GM19463 (cell line): ENCODE measurements at regions not wholly inside any gene's neighbourhood (a gene's known extent, or its start where the extent isn't known, plus 50 kb on each side); places are given as distances from the start of the nearest gene placed in this dataset.
"Not testable (repeated sequence)": the region's sequence is repeated elsewhere in the genome, so short reads cannot be mapped to it uniquely, and the experiment has no call there.

ENCODE experiments used
- ATAC-seq: cut with Tn5 transposase; IDR thresholded peaks from one replicate; pipeline ENCODE4 v1.9.1; 2021; ENCODE audit warnings: mild to moderate bottlenecking, moderate library complexity; ENCODE audit not compliant: unreplicated experiment

DNA sequence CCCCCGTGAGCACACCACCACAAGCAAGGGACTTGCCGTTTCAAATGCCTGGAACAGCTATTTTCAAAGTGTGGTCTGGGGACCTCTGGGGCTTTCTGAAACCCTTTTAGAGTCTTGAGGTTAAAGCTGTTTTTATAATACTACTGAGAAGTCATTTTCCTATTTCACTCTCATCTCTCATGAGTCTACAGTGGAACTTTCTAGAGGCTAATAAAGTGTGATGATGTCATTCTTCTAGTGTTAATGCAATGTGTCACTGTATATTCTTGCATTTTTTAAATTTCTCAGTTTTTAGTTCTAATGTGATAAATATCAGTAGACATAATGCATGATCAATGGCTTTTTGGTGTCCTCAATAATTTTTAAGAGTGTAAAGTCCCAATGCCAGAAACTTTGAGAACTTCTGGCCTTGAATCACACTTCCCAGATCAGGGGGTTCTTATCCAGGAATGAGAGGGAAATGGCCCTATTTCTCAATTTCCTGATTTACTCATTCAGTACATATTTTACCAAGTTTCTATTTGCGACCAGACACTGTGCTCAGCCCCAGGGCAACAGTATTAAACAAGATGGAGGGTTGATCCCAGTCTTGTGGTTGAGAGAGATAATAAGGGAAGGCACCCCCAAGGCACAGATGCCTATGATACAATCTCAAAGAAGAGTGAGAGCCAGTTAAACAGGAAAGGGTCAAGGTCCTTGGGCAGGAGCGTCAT lies 444.0 kb downstream of the HS3ST3B1 start:
- no peak for ATAC-seq

- no peak for ATAC-seq
Observed at GRCh38 chr17:14741491-14741890, 440.6 kb downstream of the HS3ST3B1 start.

- no peak for ATAC-seq
Observed at GRCh38 chr17:14739656-14740431, 439.0 kb downstream of the HS3ST3B1 start.

DNA sequence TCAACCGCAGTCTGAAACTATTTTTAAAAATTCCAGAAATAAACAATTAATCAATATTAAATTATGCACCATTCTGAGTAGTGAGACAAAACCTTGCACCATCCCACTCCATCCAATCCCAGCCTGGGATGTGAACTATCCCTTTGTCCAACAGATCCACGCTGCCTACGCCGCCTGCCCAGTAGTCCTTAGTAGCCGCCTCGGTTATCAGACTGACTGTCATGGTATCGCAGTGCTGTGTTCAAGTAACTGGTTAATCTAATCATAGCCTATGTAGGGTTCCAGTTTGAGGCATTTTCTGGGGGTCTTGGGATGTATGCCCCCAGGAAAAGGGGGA lies 437.7 kb downstream of the HS3ST3B1 start:
- ATAC-seq: no peak

GRCh38 chr17:14737984-14738651 lies 437.2 kb downstream of the HS3ST3B1 start:
- no peak for ATAC-seq

GRCh38 chr17:14736631-14737030 lies 435.8 kb downstream of the HS3ST3B1 start:
- no peak for ATAC-seq

GRCh38 chr17:14733376-14733775 lies 432.5 kb downstream of the HS3ST3B1 start:
- no peak for ATAC-seq

GRCh38 chr17:14732211-14732610 lies 431.3 kb downstream of the HS3ST3B1 start:
- no peak for ATAC-seq

DNA sequence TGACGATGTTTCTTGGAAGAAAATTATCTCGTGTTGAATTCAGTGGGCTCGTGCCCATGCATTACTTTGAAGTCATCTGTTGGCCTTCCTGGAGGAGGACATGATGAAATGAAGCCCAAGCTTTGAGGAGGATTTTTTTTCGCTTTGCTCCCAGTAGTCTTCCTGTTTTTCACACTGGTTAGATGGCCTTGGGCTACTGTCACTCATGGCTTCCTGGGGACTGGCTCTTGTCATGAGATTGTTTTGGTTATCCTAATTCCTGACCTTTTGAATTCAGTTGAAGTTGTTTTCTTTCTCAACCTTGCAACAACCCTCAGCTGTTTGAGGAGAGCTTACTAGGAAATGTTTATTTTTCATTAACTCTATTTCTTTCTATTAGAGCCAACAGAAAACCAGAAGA lies 430.7 kb downstream of the HS3ST3B1 start:
- no peak for ATAC-seq

DNA sequence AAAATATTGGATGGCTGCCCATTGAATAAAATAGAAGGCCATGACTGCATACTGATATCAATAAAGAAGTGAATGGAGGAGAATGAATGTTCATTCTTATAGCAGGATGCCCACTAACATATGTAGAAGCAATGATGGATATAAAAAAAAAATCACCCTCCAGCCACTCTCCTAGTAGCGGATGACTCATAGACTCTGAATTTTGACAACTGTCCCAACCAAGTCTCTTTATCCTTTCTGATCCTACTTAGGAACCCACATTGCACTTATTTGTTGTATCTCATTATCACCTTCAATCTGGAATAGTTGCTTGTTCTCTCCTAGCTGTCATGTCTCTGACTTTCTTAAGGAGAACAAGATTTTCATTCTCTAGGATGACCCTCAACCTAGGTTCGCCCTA lies 429.9 kb downstream of the HS3ST3B1 start:
- no peak for ATAC-seq

- no peak for ATAC-seq
Observed at GRCh38 chr17:14725729-14726128, 424.8 kb downstream of the HS3ST3B1 start.

- no peak for ATAC-seq
Observed at GRCh38 chr17:14724770-14725169, 423.9 kb downstream of the HS3ST3B1 start.

DNA sequence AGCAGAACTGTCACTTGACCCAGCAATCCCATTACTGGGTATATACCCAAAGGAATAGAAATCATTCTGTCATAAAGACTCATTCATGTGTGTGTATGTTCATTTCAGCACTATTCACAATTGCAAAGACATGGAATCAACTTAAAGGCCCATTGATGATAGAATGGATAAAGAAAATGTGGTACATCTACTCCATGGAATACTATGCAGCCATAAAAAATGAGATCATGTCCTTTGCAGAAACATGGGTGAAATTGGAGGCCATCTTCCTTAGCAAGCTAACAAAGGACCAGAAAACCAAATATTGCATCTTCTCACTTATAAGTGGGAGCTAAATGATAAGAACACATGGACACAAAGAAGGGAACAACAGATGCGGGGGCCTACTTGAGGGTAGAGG lies 422.5 kb downstream of the HS3ST3B1 start:
- ATAC-seq: not testable (repeated sequence)

GRCh38 chr17:14719942-14720341 lies 419.1 kb downstream of the HS3ST3B1 start:
- ATAC-seq: no peak

DNA sequence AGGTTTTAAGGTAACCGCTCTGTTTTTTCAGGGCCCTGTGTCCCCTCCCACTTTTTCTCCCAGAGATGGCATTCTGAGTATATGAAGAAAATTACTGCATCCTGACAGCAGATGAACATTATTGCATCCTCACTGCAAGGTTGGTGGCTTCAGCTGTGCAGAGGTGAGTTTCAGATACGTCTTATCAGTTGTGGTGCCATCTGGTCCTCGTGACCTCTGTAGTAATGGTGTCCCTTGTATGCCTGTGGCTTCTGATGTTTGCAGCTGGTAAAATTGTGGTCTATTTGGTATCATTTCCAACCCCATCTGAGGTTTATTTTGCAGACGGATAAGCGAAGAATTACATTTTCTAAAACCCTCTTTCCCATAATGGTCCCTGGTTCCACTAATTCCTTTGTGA lies 417.0 kb downstream of the HS3ST3B1 start:
- no peak for ATAC-seq

- no peak for ATAC-seq
Observed at GRCh38 chr17:14715561-14715960, 414.7 kb downstream of the HS3ST3B1 start.

- ATAC-seq: no peak
Observed at GRCh38 chr17:14712611-14713021, 411.7 kb downstream of the HS3ST3B1 start.

GRCh38 chr17:14704121-14704520 lies 403.2 kb downstream of the HS3ST3B1 start:
- no peak for ATAC-seq

GRCh38 chr17:14701886-14702285 lies 401.0 kb downstream of the HS3ST3B1 start:
- no peak for ATAC-seq

GRCh38 chr17:14699574-14700185 lies 398.8 kb downstream of the HS3ST3B1 start:
- no peak for ATAC-seq

DNA sequence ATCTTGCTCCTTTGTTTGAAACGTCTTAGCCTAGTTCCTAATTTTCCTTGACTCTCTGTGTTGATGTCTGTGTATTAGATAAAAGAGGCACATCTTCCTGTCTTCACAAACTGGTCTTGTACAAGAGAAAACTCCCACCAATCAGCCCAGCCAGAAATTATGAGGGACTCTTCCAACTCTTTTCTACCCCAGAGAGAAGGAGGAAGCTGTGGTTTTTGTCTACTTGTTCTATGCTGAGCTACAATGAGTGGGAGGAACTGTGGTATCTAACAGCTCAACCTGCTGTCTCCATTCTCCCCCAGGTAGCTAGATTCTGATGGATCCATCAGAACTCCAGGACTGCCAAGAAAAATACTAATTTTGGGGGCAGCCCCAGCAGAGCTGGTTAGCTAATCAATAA lies 392.5 kb downstream of the HS3ST3B1 start:
- ATAC-seq: no peak

- no peak for ATAC-seq
Observed at GRCh38 chr17:14690704-14691103, 389.8 kb downstream of the HS3ST3B1 start.
